Naive B cell (primary cell): ENCODE measurements at regions not wholly inside any gene's neighbourhood (a gene's known extent, or its start where the extent isn't known, plus 50 kb on each side); places are given as distances from the start of the nearest gene placed in this dataset.

Source experiments
- ATAC-seq, 2 donors: fragments of 150-1000 bp; cut with Tn5 transposase; 2 replicates each; pipeline ENCODE4 v1.10.0; 2021; ENCODE audit warnings: low read depth in 2 of 2, mild to moderate bottlenecking in 2 of 2, moderate library complexity in 2 of 2
- DNase-seq: peaks from one replicate; pipeline ENCODE4 v3.0.0; 2022
- H3K27ac Mint-ChIP-seq, 6 donors: one replicate each; pipeline ENCODE4 v1.8.0; 2020 to 2022; ENCODE audit warnings: mild to moderate bottlenecking in 6 of 6, mixed read lengths in 6 of 6, moderate library complexity in 5 of 6, inconsistent platforms in 2 of 6
- H3K27me3 Mint-ChIP-seq, 3 donors: one replicate each; pipeline ENCODE4 v1.8.0; 2021 to 2022; ENCODE audit warnings: mixed read lengths in 3 of 3, mild to moderate bottlenecking in 1 of 3
- H3K36me3 Mint-ChIP-seq, 2 donors: one replicate each; pipeline ENCODE4 v1.8.0; 2020 to 2022; ENCODE audit warnings: mixed read lengths in 2 of 2, inconsistent platforms in 1 of 2, mild to moderate bottlenecking in 1 of 2
- H3K4me1 Mint-ChIP-seq, 3 donors: one replicate each; pipeline ENCODE4 v1.8.0; 2020 to 2022; ENCODE audit warnings: mixed read lengths in 3 of 3, inconsistent platforms in 1 of 3, mild to moderate bottlenecking in 1 of 3, moderate library complexity in 1 of 3
- H3K4me3 Mint-ChIP-seq, 8 donors: one replicate each; pipeline ENCODE4 v1.8.0; 2020 to 2022; ENCODE audit warnings: mild to moderate bottlenecking in 8 of 8, mixed read lengths in 8 of 8, moderate library complexity in 8 of 8, inconsistent platforms in 2 of 8
- H3K9me3 Mint-ChIP-seq, 7 donors: one replicate each; pipeline ENCODE4 v1.8.0; 2020 to 2022; ENCODE audit warnings: mixed read lengths in 7 of 7, mild to moderate bottlenecking in 5 of 7, inconsistent platforms in 2 of 7, moderate library complexity in 1 of 7

DNA sequence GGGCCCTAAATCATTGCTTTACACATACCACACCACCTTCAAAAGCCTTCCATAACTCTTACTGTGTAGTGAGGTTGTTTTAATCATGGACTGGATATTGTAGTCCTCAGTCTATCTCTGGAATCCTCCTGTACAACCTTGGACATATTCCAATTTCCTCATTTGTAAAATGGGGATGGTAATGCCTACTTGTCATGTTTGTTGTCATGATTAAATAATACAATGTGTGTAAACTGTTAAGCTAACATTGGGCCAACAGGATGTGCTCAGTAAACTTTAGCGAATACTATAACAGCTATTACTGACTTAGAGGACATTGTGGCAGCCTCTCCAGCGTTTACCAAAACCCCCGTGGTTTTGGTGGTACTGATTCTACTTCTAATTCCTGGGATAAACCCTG is 74.7 kb upstream of the PTPRM start:
- no peak for DNase-seq
- Mint-ChIP-seq H3K4me1 (no peaks in the 10 kb centered on the region), H3K36me3 (no peaks in the 10 kb centered on the region), H3K4me3 (no peak overlapping the region), H3K27me3 (peaks cover 0 to under 1% (median 0%) of the 10 kb centered on the region in 3 donors), H3K9me3 (peaks cover 0 to 21% (median 6%) of the 10 kb centered on the region in 7 donors), H3K27ac (no peak overlapping the region)
- ATAC-seq, result no peak

DNA sequence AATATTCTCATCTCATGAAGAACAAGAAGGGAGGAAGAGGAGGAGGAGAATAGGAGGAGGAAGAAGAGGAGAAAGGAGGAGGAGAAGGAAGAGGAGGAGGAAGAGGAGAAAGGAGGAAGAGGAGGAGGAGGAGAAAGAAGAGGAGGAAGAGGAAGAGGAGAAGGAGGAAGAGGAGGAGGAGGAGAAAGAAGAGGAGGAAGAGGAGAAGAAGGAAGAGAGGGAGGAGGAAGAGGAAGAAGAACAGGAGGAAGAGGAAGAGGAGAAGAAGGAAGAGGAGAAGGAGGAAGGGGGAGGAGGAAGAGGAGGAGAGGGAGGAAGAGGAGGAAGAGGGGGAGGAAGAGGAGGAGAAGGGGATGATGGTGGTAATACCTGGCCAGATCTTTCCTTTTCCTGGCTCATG is 70.0 kb upstream of the PTPRM start:
- ATAC-seq, result no peak
- Mint-ChIP-seq H3K4me1 (no peaks in the 10 kb centered on the region), H3K27me3 (no peaks in the 10 kb centered on the region), H3K36me3 (no peaks in the 10 kb centered on the region), H3K27ac (no peak overlapping the region), H3K9me3 (peaks cover 0 to 13% (median 2%) of the 10 kb centered on the region in 7 donors), H3K4me3 (no peak overlapping the region)
- no peak for DNase-seq

DNA sequence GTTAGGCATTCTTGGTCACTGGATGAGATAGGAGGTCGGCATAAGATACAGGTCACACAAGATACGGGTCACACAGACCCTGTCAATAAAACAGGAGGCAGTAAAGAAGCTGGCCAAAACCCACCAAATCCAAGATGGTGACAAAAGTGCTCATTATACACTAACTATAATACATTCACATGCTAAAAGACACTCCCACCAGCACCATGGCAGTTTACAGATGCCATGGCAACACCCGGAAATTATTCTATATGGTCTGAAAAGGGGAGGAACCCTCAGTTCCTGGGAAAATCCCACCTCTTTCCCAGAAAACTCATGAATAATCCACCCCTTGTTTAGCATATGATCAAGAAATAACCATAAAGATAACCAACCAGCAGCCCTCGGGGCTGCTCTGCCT is 56.0 kb upstream of the PTPRM start:
- Mint-ChIP-seq H3K4me3 (no peak overlapping the region), H3K4me1 (no peaks in the 10 kb centered on the region), H3K36me3 (no peaks in the 10 kb centered on the region), H3K27me3 (no peaks in the 10 kb centered on the region), H3K9me3 (peaks cover 0 to 18% (median 4%) of the 10 kb centered on the region in 7 donors), H3K27ac (peak overlapping the region in 1 of 6 donors; percentile 4)
- ATAC-seq (no peak), DNase-seq (no peak)

DNA sequence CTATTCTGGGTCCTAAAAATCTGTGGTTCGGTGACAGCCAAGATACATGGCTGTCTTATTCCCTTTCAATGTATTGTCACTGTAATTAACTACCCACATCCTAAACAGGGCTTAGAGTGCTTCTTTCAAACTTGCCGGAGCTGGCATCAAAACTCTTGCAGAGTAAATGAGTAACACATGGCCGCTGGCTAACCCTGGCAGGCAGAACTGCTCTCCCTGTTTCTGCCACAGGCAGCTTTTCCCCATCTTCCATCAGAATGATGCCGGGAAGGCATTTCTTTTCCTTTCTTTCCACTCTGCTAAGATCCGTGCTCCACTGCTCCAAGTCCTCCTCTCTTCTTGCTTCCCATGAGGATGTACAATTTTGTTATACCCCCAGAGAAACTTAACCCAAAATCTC is 54.8 kb upstream of the PTPRM start:
- Mint-ChIP-seq H3K4me3 (no peak overlapping the region), H3K27ac (no peak overlapping the region), H3K4me1 (no peaks in the 10 kb centered on the region), H3K9me3 (peaks cover 0 to 18% (median 4%) of the 10 kb centered on the region in 7 donors), H3K36me3 (no peaks in the 10 kb centered on the region), H3K27me3 (no peaks in the 10 kb centered on the region)
- ATAC-seq (no peak), DNase-seq (no peak)

DNA sequence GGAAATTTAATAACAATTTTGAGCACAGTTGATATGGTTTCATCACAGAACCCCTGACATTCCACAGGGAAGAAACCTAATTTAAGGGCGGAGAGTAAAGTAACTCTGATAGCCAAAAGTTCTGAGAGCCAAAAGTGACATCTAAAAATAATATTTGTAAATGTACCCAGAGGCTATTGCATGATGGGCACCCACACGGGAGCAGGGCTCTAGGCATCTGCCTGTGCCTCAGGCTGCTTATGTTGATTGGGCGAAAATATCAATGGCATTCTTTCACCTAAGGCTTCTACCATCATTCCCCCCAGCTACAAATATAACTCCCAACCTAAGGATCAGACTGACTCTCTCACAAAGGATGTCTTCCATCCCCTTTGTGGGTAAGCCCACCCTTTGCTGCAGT is 54.1 kb upstream of the PTPRM start:
- no peaks in the 10 kb centered on the region for H3K27me3 Mint-ChIP-seq
- no peaks in the 10 kb centered on the region for H3K4me1 Mint-ChIP-seq
- H3K27ac Mint-ChIP-seq, result no peak overlapping the region
- no peak for ATAC-seq
- peaks cover 0 to 18% (median 4%) of the 10 kb centered on the region in 7 donors for H3K9me3 Mint-ChIP-seq
- DNase-seq, result no peak
- no peak overlapping the region for H3K4me3 Mint-ChIP-seq
- H3K36me3 Mint-ChIP-seq, result no peaks in the 10 kb centered on the region

DNA sequence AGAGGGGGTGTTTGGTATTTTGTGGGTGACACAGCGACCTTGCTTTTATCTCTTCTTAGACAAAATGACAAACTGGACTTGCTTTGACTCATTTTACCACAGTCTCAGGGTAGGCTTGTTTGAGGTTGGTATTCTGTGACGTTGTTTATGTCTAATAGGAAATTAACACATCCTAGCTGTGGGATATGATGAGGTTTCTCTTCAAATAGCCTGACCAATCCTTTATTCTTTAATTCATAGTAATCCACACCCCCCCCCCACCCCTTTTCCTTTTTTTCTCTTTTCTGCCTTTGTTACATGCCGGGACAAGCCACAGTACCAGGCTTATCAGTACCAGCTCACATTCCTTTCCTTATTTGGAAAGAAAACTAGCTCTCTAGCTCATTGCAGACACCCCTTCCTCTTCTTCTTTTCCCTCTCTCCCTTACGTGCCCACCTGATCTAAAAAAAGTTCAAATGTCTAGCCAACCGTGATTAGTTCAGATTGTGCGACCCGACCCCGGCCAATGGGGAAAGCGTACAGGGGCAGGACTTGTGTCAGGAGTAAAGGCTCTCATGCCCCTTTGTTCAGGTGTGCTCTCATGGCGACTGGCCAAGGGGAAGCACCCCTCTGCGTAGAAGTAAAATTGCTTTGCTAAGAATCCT is 52.2 kb upstream of the PTPRM start:
- H3K4me3 Mint-ChIP-seq, result no peak overlapping the region
- H3K27ac Mint-ChIP-seq, result no peak overlapping the region
- H3K4me1 Mint-ChIP-seq, result no peaks in the 10 kb centered on the region
- DNase-seq, result no peak
- ATAC-seq, result no peak
- H3K36me3 Mint-ChIP-seq, result no peaks in the 10 kb centered on the region
- peaks cover 0 to 11% (median 3%) of the 10 kb centered on the region in 7 donors for H3K9me3 Mint-ChIP-seq
- H3K27me3 Mint-ChIP-seq, result no peaks in the 10 kb centered on the region

DNA sequence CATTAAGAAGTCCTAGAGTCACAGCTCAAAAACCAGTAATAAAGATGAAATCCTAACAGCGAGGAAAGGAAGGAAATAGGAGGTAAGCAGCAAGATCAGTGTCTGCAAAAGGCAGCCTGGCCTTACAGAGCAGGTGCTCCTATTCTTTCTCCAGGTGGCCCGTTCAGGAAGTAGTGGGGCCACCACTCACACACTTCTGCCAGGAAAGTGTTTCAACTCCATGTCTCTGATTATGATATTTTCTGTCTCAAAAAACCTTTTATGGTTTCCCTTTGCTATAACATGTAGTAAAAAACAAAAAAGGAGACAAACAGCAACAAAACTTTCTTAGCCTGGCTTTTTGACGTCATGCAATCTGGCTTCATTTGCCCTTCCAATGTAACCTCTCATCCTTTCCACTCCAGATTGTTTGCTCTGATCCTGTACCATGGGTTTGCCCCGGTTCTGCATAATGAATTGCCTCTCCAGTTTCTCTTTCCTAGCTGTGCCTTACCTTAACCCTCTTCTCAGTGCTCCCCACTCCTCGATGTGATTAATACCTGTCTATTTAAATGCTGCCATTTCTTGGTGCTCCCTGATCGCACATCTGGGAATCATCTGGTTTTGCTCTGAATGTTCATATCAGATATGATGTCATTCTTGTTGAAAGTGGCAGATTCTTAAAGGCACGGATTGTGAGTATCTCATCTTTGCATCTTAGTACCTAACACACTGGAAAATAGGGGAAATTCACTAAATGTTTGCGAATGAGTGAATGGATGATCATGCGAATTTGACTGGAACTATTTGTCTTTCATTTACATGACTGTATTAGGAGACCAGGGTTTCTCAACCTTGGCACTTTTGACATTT is 50.6 kb upstream of the PTPRM start:
- no peaks in the 10 kb centered on the region for H3K36me3 Mint-ChIP-seq
- peaks cover 0 to 5% (median 0%) of the 10 kb centered on the region in 7 donors for H3K9me3 Mint-ChIP-seq
- no peak for DNase-seq
- H3K27me3 Mint-ChIP-seq, result no peaks in the 10 kb centered on the region
- no peak overlapping the region for H3K4me3 Mint-ChIP-seq
- H3K4me1 Mint-ChIP-seq, result no peaks in the 10 kb centered on the region
- H3K27ac Mint-ChIP-seq, result no peak overlapping the region
- no peak for ATAC-seq
